OCI-LY3 (cell line): ENCODE measurements at regions not wholly inside any gene's neighbourhood (a gene's known extent, or its start where the extent isn't known, plus 50 kb on each side); places are given as distances from the start of the nearest gene placed in this dataset.

Experiments
- H2AFZ ChIP-seq: fragments of 200-600, 300-600 bp; shearing (Covaris generic); 2 replicates; pipeline ENCODE4 v1.6.0; 2014; ENCODE audit warnings: antibody characterized with exemption, low read depth, low read length
- H3K27ac ChIP-seq: fragments of 200-600, 300-600 bp; sonication (generic); 2 replicates; pipeline ENCODE4 v1.5.1; 2014; ENCODE audit warnings: mild to moderate bottlenecking, low read length, moderate library complexity, mixed read lengths
- H3K27me3 ChIP-seq: fragments of 200-600, 300-600 bp; sonication (generic); 2 replicates; pipeline ENCODE4 v1.6.1; 2014; ENCODE audit warnings: low read depth, low read length, mixed read lengths
- H3K36me3 ChIP-seq: fragments of 200-600, 300-600 bp; sonication (generic); replicated peaks from 2 replicates; pipeline ENCODE3; 2014; ENCODE audit warnings: low read depth, low read length, mixed read lengths
- H3K4me1 ChIP-seq: fragments of 300-600, 200-600 bp; sonication (generic); 2 replicates; pipeline ENCODE4 v1.6.1; 2014; ENCODE audit warnings: low read length, mixed read lengths
- H3K4me2 ChIP-seq: fragments of 200-600, 300-600 bp; sonication (generic); 2 replicates; pipeline ENCODE4 v1.6.1; 2014; ENCODE audit warnings: low read length, mixed read lengths
- H3K4me3 ChIP-seq: fragments of 300-600, 200-600 bp; sonication (generic); 2 replicates; pipeline ENCODE4 v1.5.1; 2014; ENCODE audit warnings: antibody characterized with exemption, mild to moderate bottlenecking, low read length, moderate library complexity
- H3K79me2 ChIP-seq: fragments of 300-600, 200-600 bp; shearing (Covaris generic); 2 replicates; pipeline ENCODE4 v1.6.1; 2014; ENCODE audit warnings: mild to moderate bottlenecking, low read length, mixed read lengths
- H3K9ac ChIP-seq: fragments of 300-600, 200-600 bp; shearing (Covaris generic); 2 replicates; pipeline ENCODE4 v1.6.0; 2014; ENCODE audit warnings: mild to moderate bottlenecking, low read length, moderate library complexity
- H3K9me3 ChIP-seq: fragments of 200-600, 300-600 bp; shearing (Covaris generic); 2 replicates; pipeline ENCODE4 v1.6.1; 2014; ENCODE audit warnings: low read length, mixed read lengths; ENCODE audit not compliant: insufficient read depth
- H4K20me1 ChIP-seq: fragments of 200-600, 300-600 bp; sonication (generic); 2 replicates; pipeline ENCODE4 v1.6.1; 2016; ENCODE audit warnings: low read length, mixed read lengths; ENCODE audit not compliant: insufficient read depth
- EZH2phosphoT487 ChIP-seq: fragments of 200-600 bp; shearing (Covaris generic); IDR thresholded peaks from 2 replicates; pipeline ENCODE4 v1.6.1; 2018; ENCODE audit warnings: antibody characterized with exemption, mixed run types, low read depth
- TF ChIP-seq, protein P1 (sequence below): fragments of 200-600, 300-600 bp; sonication (generic); IDR thresholded peaks from 2 replicates; pipeline ENCODE4 v1.5.1; 2014; ENCODE audit warnings: antibody characterized with exemption, low read length, low read depth

DNA sequence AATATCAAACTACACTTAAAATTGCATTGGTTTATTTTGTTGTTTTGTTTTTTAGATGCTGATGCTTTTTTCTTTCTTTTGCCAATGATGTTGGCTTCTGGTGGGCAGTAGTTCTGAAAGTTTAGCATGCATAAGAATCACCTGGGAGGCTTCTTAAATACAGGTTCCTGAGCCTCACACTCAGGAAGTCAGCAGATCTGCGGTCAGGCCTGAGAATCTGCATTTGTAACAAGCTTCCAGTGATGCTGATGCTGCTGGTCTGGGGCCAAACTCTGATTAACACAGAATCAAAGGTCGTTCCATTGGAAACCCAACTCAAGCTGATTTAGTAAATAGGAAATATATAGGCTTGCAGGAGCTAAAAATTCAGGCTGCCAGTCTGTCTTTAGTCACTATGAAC lies 412.9 kb upstream of the SPTLC3 start:
- Histone ChIP-seq H3K27ac (no peak overlapping the region), H3K36me3 (no peaks in the 10 kb centered on the region), H4K20me1 (no peaks in the 10 kb centered on the region), H2AFZ (no peak overlapping the region), H3K79me2 (no peaks in the 10 kb centered on the region), H3K4me3 (no peak overlapping the region), H3K9me3 (no peaks in the 10 kb centered on the region), H3K4me1 (no peaks in the 10 kb centered on the region), H3K4me2 (no peak overlapping the region), H3K27me3 (no peaks in the 10 kb centered on the region), H3K9ac (no peak overlapping the region)
- TF ChIP-seq, protein P1, sequence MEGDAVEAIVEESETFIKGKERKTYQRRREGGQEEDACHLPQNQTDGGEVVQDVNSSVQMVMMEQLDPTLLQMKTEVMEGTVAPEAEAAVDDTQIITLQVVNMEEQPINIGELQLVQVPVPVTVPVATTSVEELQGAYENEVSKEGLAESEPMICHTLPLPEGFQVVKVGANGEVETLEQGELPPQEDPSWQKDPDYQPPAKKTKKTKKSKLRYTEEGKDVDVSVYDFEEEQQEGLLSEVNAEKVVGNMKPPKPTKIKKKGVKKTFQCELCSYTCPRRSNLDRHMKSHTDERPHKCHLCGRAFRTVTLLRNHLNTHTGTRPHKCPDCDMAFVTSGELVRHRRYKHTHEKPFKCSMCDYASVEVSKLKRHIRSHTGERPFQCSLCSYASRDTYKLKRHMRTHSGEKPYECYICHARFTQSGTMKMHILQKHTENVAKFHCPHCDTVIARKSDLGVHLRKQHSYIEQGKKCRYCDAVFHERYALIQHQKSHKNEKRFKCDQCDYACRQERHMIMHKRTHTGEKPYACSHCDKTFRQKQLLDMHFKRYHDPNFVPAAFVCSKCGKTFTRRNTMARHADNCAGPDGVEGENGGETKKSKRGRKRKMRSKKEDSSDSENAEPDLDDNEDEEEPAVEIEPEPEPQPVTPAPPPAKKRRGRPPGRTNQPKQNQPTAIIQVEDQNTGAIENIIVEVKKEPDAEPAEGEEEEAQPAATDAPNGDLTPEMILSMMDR: no peak

DNA sequence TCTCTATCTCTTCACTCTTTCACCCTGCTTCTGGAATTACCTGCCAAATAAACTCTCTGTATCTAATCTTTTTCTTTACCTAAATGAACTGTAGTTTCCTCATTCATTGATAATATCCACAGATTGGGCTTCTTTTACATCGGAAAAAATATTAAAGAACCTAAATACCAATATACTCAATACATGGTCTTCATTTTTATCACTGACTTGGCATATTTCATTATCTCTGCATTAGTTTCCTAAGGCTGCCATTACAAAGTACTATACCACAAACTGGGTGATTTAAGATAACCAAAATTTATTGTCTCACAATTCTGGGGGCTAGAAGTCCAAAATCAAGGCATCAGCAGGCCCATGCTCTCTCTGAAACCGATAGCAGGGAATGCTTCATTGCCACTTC lies 411.9 kb upstream of the SPTLC3 start:
- Histone ChIP-seq H3K36me3 (no peaks in the 10 kb centered on the region), H3K27ac (no peak overlapping the region), H3K4me3 (no peak overlapping the region), H3K4me1 (no peaks in the 10 kb centered on the region), H4K20me1 (no peaks in the 10 kb centered on the region), H3K9me3 (no peaks in the 10 kb centered on the region), H3K27me3 (no peaks in the 10 kb centered on the region), H2AFZ (no peak overlapping the region), H3K79me2 (no peaks in the 10 kb centered on the region), H3K4me2 (no peak overlapping the region), H3K9ac (no peak overlapping the region)
- TF ChIP-seq, protein P1: no peak
- no peak for TF ChIP-seq EZH2phosphoT487

DNA sequence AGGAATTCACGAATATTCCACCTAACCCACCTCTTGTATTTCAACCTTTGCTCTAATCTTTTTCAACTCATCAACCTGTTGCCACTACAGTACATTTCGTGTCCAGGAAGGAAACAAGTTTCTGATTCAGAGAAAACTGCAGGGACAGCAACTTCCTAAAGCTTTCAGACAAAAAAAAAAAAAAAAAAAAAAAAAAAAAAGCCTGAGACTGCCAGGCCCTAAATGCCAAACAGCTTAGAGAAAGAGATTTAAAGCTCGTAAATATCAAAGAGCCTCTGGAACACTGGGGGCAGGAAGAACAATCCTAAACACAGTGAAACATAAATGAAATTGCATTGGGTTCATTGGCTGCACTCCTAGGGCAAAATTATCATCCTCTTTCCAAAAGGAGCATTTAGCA lies 411.2 kb upstream of the SPTLC3 start:
- no peak overlapping the region for H3K4me2 ChIP-seq
- H3K9ac ChIP-seq: no peak overlapping the region
- TF ChIP-seq EZH2phosphoT487: no peak
- TF ChIP-seq, protein P1: no peak
- H4K20me1 ChIP-seq: no peaks in the 10 kb centered on the region
- no peak overlapping the region for H3K27ac ChIP-seq
- H3K79me2 ChIP-seq: no peaks in the 10 kb centered on the region
- H3K27me3 ChIP-seq: no peaks in the 10 kb centered on the region
- no peaks in the 10 kb centered on the region for H3K9me3 ChIP-seq
- no peaks in the 10 kb centered on the region for H3K4me1 ChIP-seq
- no peak overlapping the region for H2AFZ ChIP-seq
- H3K4me3 ChIP-seq: no peak overlapping the region
- H3K36me3 ChIP-seq: no peaks in the 10 kb centered on the region

DNA sequence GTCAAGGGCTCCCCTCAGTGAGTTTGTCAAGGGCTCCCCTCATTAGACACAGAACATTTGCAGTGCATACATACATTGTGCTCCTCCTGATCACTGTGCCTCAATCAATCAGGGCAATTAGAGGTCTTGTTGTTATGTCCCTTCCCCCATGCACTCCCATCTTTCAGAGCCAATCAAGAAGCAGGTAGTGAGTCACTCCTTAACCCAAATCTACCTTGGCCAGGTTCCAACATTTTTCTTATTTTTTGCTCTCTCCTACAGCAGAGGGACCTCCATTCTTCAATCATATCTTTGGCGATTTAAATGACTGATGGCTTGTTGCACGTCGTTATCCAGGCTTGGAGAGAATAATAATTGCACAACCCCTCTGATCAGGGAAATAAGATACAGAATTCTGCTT lies 409.9 kb upstream of the SPTLC3 start:
- H3K4me2 ChIP-seq: no peak overlapping the region
- no peaks in the 10 kb centered on the region for H3K27me3 ChIP-seq
- no peaks in the 10 kb centered on the region for H4K20me1 ChIP-seq
- no peaks in the 10 kb centered on the region for H3K4me1 ChIP-seq
- no peak overlapping the region for H3K4me3 ChIP-seq
- H3K36me3 ChIP-seq: no peaks in the 10 kb centered on the region
- no peaks in the 10 kb centered on the region for H3K9me3 ChIP-seq
- H2AFZ ChIP-seq: no peak overlapping the region
- no peaks in the 10 kb centered on the region for H3K79me2 ChIP-seq
- H3K27ac ChIP-seq: no peak overlapping the region
- H3K9ac ChIP-seq: no peak overlapping the region
- no peak for TF ChIP-seq EZH2phosphoT487
- TF ChIP-seq, protein P1: no peak
